Small intestine (tissue), 7 donors: ENCODE measurements at regions not wholly inside any gene's neighbourhood (a gene's known extent, or its start where the extent isn't known, plus 50 kb on each side); places are given as distances from the start of the nearest gene placed in this dataset.

Source experiments
- DNase-seq, 2 donors: peaks; one replicate each; pipeline versions ENCODE4 v3.0.0 to v3.0.0-alpha.2; 2013
- FAIRE-seq: peaks from 2 replicates; lab custom pipeline; 2012; peaks lifted over from hg19 to GRCh38; lab: Jason Lieb, UNC
- H3K27ac ChIP-seq, 3 donors: one replicate each; pipeline ENCODE4 v1.5.1; 2013; ENCODE audit warnings: low read length in 2 of 3, mild to moderate bottlenecking in 2 of 3, control low read depth in 1 of 3, inconsistent platforms in 1 of 3, low read depth in 1 of 3, moderate library complexity in 1 of 3
- H3K27me3 ChIP-seq, 3 donors: one replicate each; pipeline ENCODE4 v1.6.1; 2013; ENCODE audit warnings: low read length in 3 of 3, inconsistent platforms in 1 of 3; ENCODE audit not compliant: control insufficient read depth in 3 of 3, insufficient read depth in 3 of 3
- H3K36me3 ChIP-seq, 3 donors: one replicate each; pipeline ENCODE4 v1.6.1; 2013; ENCODE audit warnings: low read length in 3 of 3, inconsistent platforms in 1 of 3, low read depth in 1 of 3, mild to moderate bottlenecking in 1 of 3, moderate library complexity in 1 of 3; ENCODE audit not compliant: control insufficient read depth in 3 of 3, insufficient read depth in 2 of 3
- H3K4me1 ChIP-seq, 3 donors: one replicate each; pipeline ENCODE4 v1.6.1; 2013; ENCODE audit warnings: low read length in 2 of 3, inconsistent platforms in 1 of 3, low read depth in 1 of 3, mild to moderate bottlenecking in 1 of 3, moderate library complexity in 1 of 3; ENCODE audit not compliant: control insufficient read depth in 3 of 3, insufficient read depth in 2 of 3
- H3K4me3 ChIP-seq, 3 donors: one replicate each; pipeline ENCODE4 v1.5.1; 2013; ENCODE audit warnings: low read length in 3 of 3, control low read depth in 1 of 3, inconsistent platforms in 1 of 3, low read depth in 1 of 3, mild to moderate bottlenecking in 1 of 3, moderate library complexity in 1 of 3
- H3K9me3 ChIP-seq, 2 donors: one replicate each; pipeline ENCODE4 v1.6.1; 2013; ENCODE audit warnings: low read depth in 1 of 2, low read length in 1 of 2; ENCODE audit not compliant: control insufficient read depth in 2 of 2, insufficient read depth in 1 of 2
- WGBS, 3 donors: extraction: QIAGEN DNeasy Blood & Tissue Kit; methylation state at CpG; one replicate each; pipeline ENCODE4 v1.1.7; 2013; 5-methylcytosine and 5-hydroxymethylcytosine counted together
- donor health status: healthy with polysubstance abuse.
- donor health status: control.
- donor health status: control.
- donor health status: Bipolar disorder and iron deficiency.
- donor health status: healthy.

DNA sequence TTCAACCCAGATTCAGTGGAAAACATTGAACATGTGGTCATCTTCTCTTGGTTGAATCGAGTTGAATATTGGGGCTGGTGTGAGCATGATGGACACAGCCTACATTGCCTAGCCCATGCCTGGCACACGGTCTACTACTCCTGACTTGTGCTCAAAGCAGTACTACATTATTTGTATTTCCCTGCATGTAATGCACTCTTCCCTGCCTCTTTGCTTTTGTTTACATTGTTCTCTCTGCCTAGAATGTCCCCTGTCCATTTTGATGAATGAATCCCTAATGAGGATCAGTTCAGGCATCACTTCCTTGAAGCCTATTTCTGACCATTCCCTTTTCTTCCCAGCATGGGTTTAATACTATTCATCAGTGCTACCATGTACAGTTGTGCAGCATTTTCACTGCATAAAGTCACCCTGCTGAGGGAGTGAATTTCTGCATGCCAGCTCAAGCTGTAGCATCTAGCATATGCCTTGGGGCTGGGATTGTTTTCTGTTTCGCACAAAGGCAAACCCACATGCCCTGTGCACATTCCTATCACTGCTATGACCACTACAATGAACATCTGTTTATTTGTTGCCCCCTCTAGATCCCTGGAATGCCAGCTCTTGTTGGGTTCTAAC is 75.3 kb upstream of the CCN6 start:
- Histone ChIP-seq H3K9me3 (no peaks in the 10 kb centered on the region), H3K4me1 (no peaks in the 10 kb centered on the region), H3K27me3 (no peaks in the 10 kb centered on the region), H3K36me3 (no peaks in the 10 kb centered on the region), H3K27ac (no peak overlapping the region), H3K4me3 (no peak overlapping the region)
- WGBS, 3 donors = 71 to 84% (median 79%) methylated on average over 3 of the region's 3 CpGs
- DNase-seq (no peak), FAIRE-seq (no peak)

DNA sequence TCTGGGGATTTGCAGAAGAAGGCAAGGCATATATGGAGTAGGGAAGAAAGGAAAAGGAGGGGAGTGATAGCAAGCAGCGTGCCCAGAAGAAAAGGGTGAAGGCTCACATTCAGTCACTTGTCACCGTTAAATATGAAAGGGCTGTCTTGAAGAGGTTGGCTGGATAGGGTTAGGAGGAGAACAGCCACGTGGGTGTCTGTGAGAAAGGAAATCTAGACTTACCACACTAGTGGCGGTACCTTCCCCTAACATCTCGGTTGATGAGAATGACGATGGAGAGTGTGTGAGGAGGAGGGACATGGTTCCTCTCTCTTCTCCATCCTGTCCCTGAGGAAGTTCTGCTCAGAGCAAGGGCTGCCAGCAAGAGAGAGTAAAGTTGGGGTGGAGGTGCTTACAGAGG is 74.3 kb upstream of the CCN6 start:
- Histone ChIP-seq H3K27ac (no peak overlapping the region), H3K4me1 (no peaks in the 10 kb centered on the region), H3K9me3 (no peaks in the 10 kb centered on the region), H3K4me3 (no peak overlapping the region), H3K36me3 (no peaks in the 10 kb centered on the region), H3K27me3 (no peaks in the 10 kb centered on the region)
- WGBS, 3 donors = 76 to 79% (median 79%) methylated on average over 6 of the region's 6 CpGs
- FAIRE-seq (no peak), DNase-seq (no peak)

- no peaks in the 10 kb centered on the region for H3K36me3 ChIP-seq
- H3K27ac ChIP-seq = no peak overlapping the region
- 72 to 85% (median 81%) methylated on average over 6 of the region's 6 CpGs for WGBS, 3 donors
- FAIRE-seq = no peak
- H3K27me3 ChIP-seq = no peaks in the 10 kb centered on the region
- no peak overlapping the region for H3K4me3 ChIP-seq
- no peaks in the 10 kb centered on the region for H3K4me1 ChIP-seq
- no peaks in the 10 kb centered on the region for H3K9me3 ChIP-seq
- DNase-seq = no peak
Observed at GRCh38 chr6:111980143-111980542, 73.8 kb upstream of the CCN6 start.

GRCh38 chr6:111980971-111981840 is 72.7 kb upstream of the CCN6 start:
- H3K9me3 ChIP-seq = no peaks in the 10 kb centered on the region
- DNase-seq = no peak
- no peaks in the 10 kb centered on the region for H3K4me1 ChIP-seq
- no peak overlapping the region for H3K27ac ChIP-seq
- WGBS, 3 donors = 60 to 79% (median 75%) methylated on average over 8 of the region's 8 CpGs
- FAIRE-seq = no peak
- no peaks in the 10 kb centered on the region for H3K27me3 ChIP-seq
- no peak overlapping the region for H3K4me3 ChIP-seq
- H3K36me3 ChIP-seq = no peaks in the 10 kb centered on the region

- H3K4me1 ChIP-seq = no peaks in the 10 kb centered on the region
- FAIRE-seq = no peak
- DNase-seq = no peak
- no peak overlapping the region for H3K4me3 ChIP-seq
- H3K9me3 ChIP-seq = no peaks in the 10 kb centered on the region
- H3K27me3 ChIP-seq = no peaks in the 10 kb centered on the region
- no peak overlapping the region for H3K27ac ChIP-seq
- H3K36me3 ChIP-seq = no peaks in the 10 kb centered on the region
- WGBS, 3 donors = 13 to 69% (median 50%) methylated on average over 1 of the region's 1 CpG
Observed at GRCh38 chr6:111982681-111983080, 71.2 kb upstream of the CCN6 start.

- DNase-seq (no peak), FAIRE-seq (no peak)
- H3K27ac ChIP-seq = no peak overlapping the region
- H3K4me3 ChIP-seq = no peak overlapping the region
- no peaks in the 10 kb centered on the region for H3K36me3 ChIP-seq
- H3K27me3 ChIP-seq = no peaks in the 10 kb centered on the region
- WGBS, 3 donors = 84 to 90% (median 85%) methylated on average over 3 of the region's 3 CpGs
- no peaks in the 10 kb centered on the region for H3K4me1 ChIP-seq
- no peaks in the 10 kb centered on the region for H3K9me3 ChIP-seq
Observed at GRCh38 chr6:111983193-111983592, 70.7 kb upstream of the CCN6 start.

DNA sequence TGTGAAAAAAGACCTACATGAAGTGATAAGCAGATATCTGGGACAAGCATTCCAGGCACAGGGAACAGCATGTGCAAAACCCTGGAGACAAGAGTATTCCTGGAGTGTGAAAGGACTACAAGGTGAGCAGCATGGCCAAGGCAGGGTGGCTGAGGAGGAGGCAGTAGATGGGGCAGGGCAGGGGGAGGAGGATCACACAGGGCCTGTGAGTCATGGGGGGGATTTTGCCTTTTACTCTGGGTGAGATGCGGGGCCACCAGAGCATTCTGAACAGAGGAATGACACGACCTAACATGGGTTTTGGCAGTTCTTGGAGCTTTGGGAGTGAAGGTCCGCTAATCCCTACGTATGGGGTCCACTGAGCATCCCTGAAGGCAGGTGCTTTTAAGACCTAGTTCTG is 69.8 kb upstream of the CCN6 start:
- no peak overlapping the region for H3K4me3 ChIP-seq
- H3K27me3 ChIP-seq = no peaks in the 10 kb centered on the region
- FAIRE-seq (no peak), DNase-seq (no peak)
- no peaks in the 10 kb centered on the region for H3K36me3 ChIP-seq
- no peak overlapping the region for H3K27ac ChIP-seq
- WGBS, 3 donors = 78 to 88% (median 82%) methylated on average over 4 of the region's 4 CpGs
- no peaks in the 10 kb centered on the region for H3K4me1 ChIP-seq
- H3K9me3 ChIP-seq = no peaks in the 10 kb centered on the region

DNA sequence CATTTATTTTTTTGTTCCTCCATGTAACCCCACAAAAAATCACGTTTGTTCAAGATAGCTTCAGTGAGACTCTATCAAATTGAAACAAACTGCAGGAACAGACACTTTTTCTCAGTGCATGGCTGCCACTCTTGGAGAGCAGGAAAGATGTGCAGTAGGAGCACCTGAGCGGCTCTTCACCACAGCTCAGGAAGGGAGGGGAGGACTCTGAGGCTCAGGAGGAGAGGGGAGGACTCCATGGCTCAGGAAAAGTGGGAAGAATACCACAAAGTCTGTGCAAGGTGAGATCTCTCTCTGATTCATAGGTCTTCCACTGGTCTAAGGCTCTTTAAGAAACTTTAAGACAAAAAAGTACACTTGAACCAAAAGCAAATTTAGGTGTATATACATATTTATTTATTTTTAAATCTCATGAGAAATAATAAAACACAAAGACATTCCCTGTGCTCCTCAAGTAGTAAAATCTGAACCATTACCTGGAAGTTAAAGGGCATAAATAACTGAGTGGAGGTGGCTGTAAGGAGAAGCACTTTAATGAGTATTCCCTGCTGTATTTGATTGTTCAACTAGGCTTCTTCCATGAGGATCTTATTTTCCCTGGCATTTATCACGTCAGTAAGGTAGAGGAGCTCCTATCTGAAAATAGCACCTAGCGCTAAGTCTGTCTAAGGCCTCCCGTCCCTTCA is 69.2 kb upstream of the CCN6 start:
- FAIRE-seq (no peak), DNase-seq (no peak)
- no peak overlapping the region for H3K4me3 ChIP-seq
- no peaks in the 10 kb centered on the region for H3K36me3 ChIP-seq
- H3K27me3 ChIP-seq = no peaks in the 10 kb centered on the region
- no peak overlapping the region for H3K27ac ChIP-seq
- WGBS, 3 donors = 76 to 83% (median 79%) methylated on average over 5 of the region's 5 CpGs
- no peaks in the 10 kb centered on the region for H3K9me3 ChIP-seq
- no peaks in the 10 kb centered on the region for H3K4me1 ChIP-seq
